HepG2 (cell line): ENCODE measurements at regions not wholly inside any gene's neighbourhood (a gene's known extent, or its start where the extent isn't known, plus 50 kb on each side); places are given as distances from the start of the nearest gene placed in this dataset.

Source experiments
- ATAC-seq: fragments of 200-7000 bp; cut with Tn5 transposase; 3 replicates; pipeline ENCODE4 v1.9.1; 2020; ENCODE audit warnings: mild to moderate bottlenecking, moderate library complexity
- BruUV-seq: library from RNA; stranded (reverse); fragments of 400-500 nt; replicated peaks from 2 replicates; lab custom pipeline; 2021; lab: Mats Ljungman, UMichigan
- CTCF ChIA-PET: fragments of 300-600 bp; formaldehyde crosslinking; extraction: SDS; loops from one replicate; lab custom pipeline; 2021; ENCODE audit warnings: low total read pairs, inconsistent platforms, low intra/inter-chr PET ratio; lab: Yijun Ruan, JAX
- POLR2A ChIA-PET: fragments of 350-600 bp; sonication (Branson Sonifier 250); formaldehyde crosslinking; loops from one replicate; lab custom pipeline; 2020; ENCODE audit warnings: antibody characterized with exemption, inconsistent platforms; lab: Yijun Ruan, JAX
- DNase-seq: peaks from one replicate; pipeline ENCODE4 v3.0.0-alpha.2; 2015; ENCODE audit warnings: low spot score
- FAIRE-seq: peaks from 3 replicates; lab custom pipeline; 2011; peaks lifted over from hg19 to GRCh38; lab: Jason Lieb, UNC
- H2AFZ ChIP-seq: one replicate; pipeline ENCODE4 v1.6.1; 2011; ENCODE audit warnings: low read length, inconsistent platforms
- H3K27ac ChIP-seq: fragments of 300-600 bp; 3 replicates; pipeline ENCODE4 v1.8.0; 2011; ENCODE audit warnings: mixed run types, mild to moderate bottlenecking, mixed read lengths, low read length, inconsistent platforms; ENCODE audit not compliant: insufficient read depth; ENCODE audit errors: extremely low read length
- H3K27me3 ChIP-seq, 2 experiments: fragments of 200-600 bp in 1 of 2; 2 replicates in 1 of 2; 3 replicates in 1 of 2; pipeline versions ENCODE4 v1.6.0 to v1.8.0; 2011; ENCODE audit warnings: low read length in 2 of 2, mild to moderate bottlenecking in 2 of 2, moderate library complexity in 2 of 2, inconsistent platforms in 1 of 2; ENCODE audit not compliant: insufficient read depth in 2 of 2, control insufficient read depth in 1 of 2
- H3K36me3 ChIP-seq, 2 experiments: fragments of 200-600 bp in 1 of 2; replicated peaks in 1 of 2; 2 replicates in 1 of 2; 3 replicates in 1 of 2; pipeline versions ENCODE4 v1.5.1 to v1.8.0; 2011; ENCODE audit warnings: low read length in 2 of 2, inconsistent platforms in 1 of 2; ENCODE audit not compliant: insufficient read depth in 2 of 2, control insufficient read depth in 1 of 2
- H3K4me1 ChIP-seq: 2 replicates; pipeline ENCODE4 v1.5.1; 2012; ENCODE audit warnings: low read length, inconsistent platforms; ENCODE audit not compliant: insufficient read depth
- H3K4me2 ChIP-seq: 2 replicates; pipeline ENCODE4 v1.6.0; 2011; ENCODE audit warnings: low read depth, low read length, inconsistent platforms
- H3K4me3 ChIP-seq, 3 experiments: fragments of 200-600 bp in 1 of 3; sonication (generic), shearing (Covaris generic) in 1 of 3; replicated peaks in 1 of 3; 2 replicates each; pipeline ENCODE4 v1.5.1; 2011 to 2016; ENCODE audit warnings: low read length in 3 of 3, inconsistent platforms in 2 of 3, low read depth in 2 of 3, mild to moderate bottlenecking in 2 of 3, control low read depth in 1 of 3, mixed read lengths in 1 of 3; ENCODE audit not compliant: insufficient read depth in 1 of 3
- H3K79me2 ChIP-seq: one replicate; pipeline ENCODE4 v1.6.1; 2011; ENCODE audit warnings: low read length, inconsistent platforms; ENCODE audit not compliant: insufficient read depth
- H3K9ac ChIP-seq: 2 replicates; pipeline ENCODE4 v1.6.0; 2011; ENCODE audit warnings: mild to moderate bottlenecking, low read depth, low read length, inconsistent platforms; ENCODE audit not compliant: insufficient read depth
- H3K9me3 ChIP-seq: 2 replicates; pipeline ENCODE4 v1.5.1; 2012; ENCODE audit warnings: mild to moderate bottlenecking, low read length
- H4K20me1 ChIP-seq: 2 replicates; pipeline ENCODE4 v1.6.0; 2011; ENCODE audit warnings: inconsistent platforms, mild to moderate bottlenecking, low read length, moderate library complexity; ENCODE audit not compliant: insufficient read depth
- FOXA3 ChIP-seq: IDR thresholded peaks from 2 replicates; pipeline ENCODE4 v1.6.1; 2016; ENCODE audit warnings: missing genetic modification reagents, missing compliant biosample characterization
- KMT2B ChIP-seq: IDR thresholded peaks from 2 replicates; pipeline ENCODE4 v1.6.1; 2016; ENCODE audit warnings: missing genetic modification reagents, missing compliant biosample characterization
- ONECUT2 ChIP-seq: sonication (generic); formaldehyde crosslinking; IDR thresholded peaks from 2 replicates; pipeline ENCODE4 v1.4.0; 2020; ENCODE audit warnings: missing genetic modification reagents
- SKI ChIP-seq: fragments of 450-650 bp; IDR thresholded peaks from one replicate; pipeline ENCODE4 v1.6.1; 2018; ENCODE audit warnings: mild to moderate bottlenecking; ENCODE audit not compliant: partially characterized antibody
- SP140L ChIP-seq: sonication (generic); formaldehyde crosslinking; IDR thresholded peaks from 2 replicates; pipeline ENCODE4 v1.4.0; 2020; ENCODE audit warnings: missing genetic modification reagents, borderline replicate concordance
- SPEN ChIP-seq: sonication (generic); formaldehyde crosslinking; IDR thresholded peaks from 2 replicates; pipeline ENCODE4 v1.5.1; 2020; ENCODE audit warnings: low read depth, mild to moderate bottlenecking, missing genetic modification reagents
- STAT5B ChIP-seq: sonication (generic); formaldehyde crosslinking; IDR thresholded peaks from 2 replicates; pipeline ENCODE4 v1.4.0; 2020; ENCODE audit warnings: missing genetic modification reagents
- ZNF703 ChIP-seq: sonication (generic); formaldehyde crosslinking; IDR thresholded peaks from 2 replicates; pipeline ENCODE4 v1.5.1; 2020; ENCODE audit warnings: missing genetic modification reagents, mild to moderate bottlenecking, moderate library complexity, borderline replicate concordance
- WGBS: methylation state at CpG from one replicate; pipeline ENCODE4 v1.1.6; 2017; ENCODE audit warnings: low lambda C conversion rate; 5-methylcytosine and 5-hydroxymethylcytosine counted together
- in situ Hi-C: cut with HindIII; loops from 2 replicates; pipeline ENCODE4 v1.10.0; 2017; ENCODE audit warnings: low pct_unique_long_range_greater_than_20kb; ENCODE audit not compliant: extremely low pct_ligation_motif_present
- intact Hi-C: fragments of 100-400 bp; cut with micrococcal nuclease; formaldehyde crosslinking; loops from one replicate; pipeline ENCODE4 v1.10.0; 2022; ENCODE audit not compliant: unreplicated experiment
- TF ChIP-seq, protein P1 (sequence below), 2 experiments: fragments of 450-650 bp in 1 of 2; sonication (generic) in 1 of 2; formaldehyde crosslinking; IDR thresholded peaks; 2 replicates each; pipeline versions ENCODE4 v1.5.0 to v1.8.0; 2020 to 2022; ENCODE audit warnings: mild to moderate bottlenecking in 1 of 2, missing genetic modification reagents in 1 of 2
- TF ChIP-seq, protein P2 (sequence below): conservative IDR thresholded peaks from 2 replicates; pipeline ENCODE4 v1.6.1; 2018; ENCODE audit warnings: missing genetic modification reagents

DNA sequence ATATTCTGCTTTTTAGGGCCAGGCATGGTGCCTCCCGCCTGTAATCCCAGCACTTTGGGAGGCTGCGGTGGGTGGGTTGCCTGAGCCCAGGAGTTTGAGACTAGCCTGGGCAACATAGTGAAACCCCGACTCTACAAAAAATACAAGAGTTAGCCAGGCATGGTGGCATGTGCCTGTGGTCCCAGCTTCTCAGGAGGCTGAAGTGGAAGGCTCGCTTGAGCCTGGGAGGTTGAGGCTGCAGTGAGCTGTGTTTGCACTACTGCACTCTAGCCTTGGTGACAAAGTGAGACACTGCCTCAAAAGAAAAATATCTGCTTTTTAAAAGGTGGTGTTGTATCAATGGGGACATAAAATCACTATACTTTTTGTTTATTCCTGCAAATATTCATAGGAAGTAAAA is 112.8 kb downstream of the C3orf38 start:
- no TSS peak for BruUV-seq
- Histone ChIP-seq H4K20me1 (no peaks in the 10 kb centered on the region), H3K9ac (no peak overlapping the region), H3K4me2 (no peak overlapping the region), H3K79me2 (no peaks in the 10 kb centered on the region), H3K9me3 (no peaks in the 10 kb centered on the region), H3K4me1 (no peaks in the 10 kb centered on the region), H3K27me3 (no peaks in the 10 kb centered on the region; a peak in 1 of 5 replicates), H3K36me3 (no peaks in the 10 kb centered on the region), H3K27ac (no peak overlapping the region), H2AFZ (no peak overlapping the region), H3K4me3 (no peak overlapping the region)
- no peak for DNase-seq
- intact Hi-C loops = no loop called here
- CTCF ChIA-PET = no interaction called here
- in situ Hi-C loops = no loop called here
- TF ChIP-seq, protein P1, sequence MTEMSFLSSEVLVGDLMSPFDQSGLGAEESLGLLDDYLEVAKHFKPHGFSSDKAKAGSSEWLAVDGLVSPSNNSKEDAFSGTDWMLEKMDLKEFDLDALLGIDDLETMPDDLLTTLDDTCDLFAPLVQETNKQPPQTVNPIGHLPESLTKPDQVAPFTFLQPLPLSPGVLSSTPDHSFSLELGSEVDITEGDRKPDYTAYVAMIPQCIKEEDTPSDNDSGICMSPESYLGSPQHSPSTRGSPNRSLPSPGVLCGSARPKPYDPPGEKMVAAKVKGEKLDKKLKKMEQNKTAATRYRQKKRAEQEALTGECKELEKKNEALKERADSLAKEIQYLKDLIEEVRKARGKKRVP (CRISPR knock-in tag; IDR thresholded peaks at IDR 0.05) = no peak
- TF ChIP-seq, protein P2, sequence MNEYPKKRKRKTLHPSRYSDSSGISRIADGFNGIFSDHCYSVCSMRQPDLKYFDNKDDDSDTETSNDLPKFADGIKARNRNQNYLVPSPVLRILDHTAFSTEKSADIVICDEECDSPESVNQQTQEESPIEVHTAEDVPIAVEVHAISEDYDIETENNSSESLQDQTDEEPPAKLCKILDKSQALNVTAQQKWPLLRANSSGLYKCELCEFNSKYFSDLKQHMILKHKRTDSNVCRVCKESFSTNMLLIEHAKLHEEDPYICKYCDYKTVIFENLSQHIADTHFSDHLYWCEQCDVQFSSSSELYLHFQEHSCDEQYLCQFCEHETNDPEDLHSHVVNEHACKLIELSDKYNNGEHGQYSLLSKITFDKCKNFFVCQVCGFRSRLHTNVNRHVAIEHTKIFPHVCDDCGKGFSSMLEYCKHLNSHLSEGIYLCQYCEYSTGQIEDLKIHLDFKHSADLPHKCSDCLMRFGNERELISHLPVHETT (CRISPR knock-in tag) = no peak
- no peak for TF ChIP-seq SPEN (CRISPR knock-in tag)
- no peak for TF ChIP-seq STAT5B (CRISPR knock-in tag)
- TF ChIP-seq SKI = no peak
- TF ChIP-seq FOXA3 (CRISPR knock-in tag) = no peak
- TF ChIP-seq KMT2B (CRISPR knock-in tag) = no peak
- no peak for TF ChIP-seq ONECUT2
- no peak for TF ChIP-seq SP140L (CRISPR knock-in tag)
- no peak for TF ChIP-seq ZNF703
- POLR2A ChIA-PET = no interaction called here
- ATAC-seq = no peak
- FAIRE-seq = no peak
- 24% methylated on average over 4 of the region's 4 CpGs for WGBS
